A549 (cell line): ENCODE measurements at regions not wholly inside any gene's neighbourhood (a gene's known extent, or its start where the extent isn't known, plus 50 kb on each side); places are given as distances from the start of the nearest gene placed in this dataset.

ENCODE experiments used
- ATAC-seq, 2 experiments: fragments of 200-7000 bp in 1 of 2; fragments of >200 bp in 1 of 2; cut with Nextera tagmentation in 1 of 2; cut with Tn5 transposase in 1 of 2; 3 replicates each; pipeline versions ENCODE4 v1.8.0 to v1.9.1; 2018 to 2020; ENCODE audit warnings: mild to moderate bottlenecking in 1 of 2, moderate library complexity in 1 of 2
- CTCF ChIA-PET: fragments of 300-600 bp; sonication (Branson Sonifier 250); formaldehyde crosslinking; extraction: SDS; loops from one replicate; lab custom pipeline; 2021; ENCODE audit warnings: antibody characterized with exemption, inconsistent platforms; lab: Yijun Ruan, JAX
- POLR2A ChIA-PET: fragments of 350-600 bp; formaldehyde crosslinking; extraction: SDS; loops from one replicate; lab custom pipeline; 2021; ENCODE audit warnings: antibody characterized with exemption, inconsistent platforms; lab: Yijun Ruan, JAX
- DNase-seq, 2 experiments: peaks; one replicate each; pipeline versions ENCODE4 v3.0.0 to v3.0.0-alpha.2; 2011 to 2016; ENCODE audit warnings: low read depth in 1 of 2, low spot score in 1 of 2
- FAIRE-seq: peaks from 2 replicates; lab custom pipeline; 2011; peaks lifted over from hg19 to GRCh38; lab: Jason Lieb, UNC
- H3K27ac ChIP-seq, 2 experiments: fragments of >200 bp; sonication (Bioruptor Twin); formaldehyde crosslinking; 3 replicates each; pipeline ENCODE4 v1.5.1; 2016 to 2017
- H3K4me1 ChIP-seq: fragments of >200 bp; sonication (Bioruptor Twin); formaldehyde crosslinking; 3 replicates; pipeline ENCODE4 v1.6.1; 2016
- H3K4me2 ChIP-seq: fragments of >200 bp; sonication (Bioruptor Twin); formaldehyde crosslinking; 3 replicates; pipeline ENCODE4 v1.6.1; 2016
- H3K4me3 ChIP-seq: fragments of >200 bp; sonication (Bioruptor Twin); formaldehyde crosslinking; 3 replicates; pipeline ENCODE4 v1.5.1; 2016
- H3K9me3 ChIP-seq: fragments of >200 bp; sonication (Bioruptor Twin); formaldehyde crosslinking; 3 replicates; pipeline ENCODE4 v1.6.1; 2016
- BHLHE40 ChIP-seq: IDR thresholded peaks from 2 replicates; pipeline ENCODE4 v1.6.1; 2012; ENCODE audit warnings: low read depth, low read length, inconsistent platforms
- CBX2 ChIP-seq: fragments of 200-600 bp; sonication (generic); IDR thresholded peaks from 2 replicates; pipeline ENCODE4 v1.6.1; 2016; ENCODE audit warnings: low read depth, mild to moderate bottlenecking, borderline replicate concordance
- CBX8 ChIP-seq: fragments of 200-600 bp; sonication (generic); IDR thresholded peaks from 2 replicates; pipeline ENCODE4 v1.6.1; 2016
- CEBPB ChIP-seq, 2 experiments: fragments of >200 bp in 1 of 2; sonication (Bioruptor Twin) in 1 of 2; formaldehyde crosslinking in 1 of 2; IDR thresholded peaks; 2 replicates each; pipeline ENCODE4 v1.6.1; 2012 to 2016
- CHD2 ChIP-seq: fragments of 150-350 bp; IDR thresholded peaks from 2 replicates; pipeline ENCODE4 v1.6.1; 2014; ENCODE audit warnings: low read length; ENCODE audit not compliant: partially characterized antibody
- ESRRA ChIP-seq: fragments of 150-350 bp; IDR thresholded peaks from 2 replicates; pipeline ENCODE4 v1.6.1; 2014; ENCODE audit warnings: mild to moderate bottlenecking, low read length, borderline replicate concordance
- JUN ChIP-seq, 2 experiments: fragments of >200 bp; sonication (Bioruptor Twin); formaldehyde crosslinking; IDR thresholded peaks; 2 replicates in 1 of 2; 3 replicates in 1 of 2; pipeline ENCODE4 v1.6.1; 2016 to 2017
- PHF8 ChIP-seq: fragments of 200-600 bp; sonication (generic); IDR thresholded peaks from 2 replicates; pipeline ENCODE4 v1.6.1; 2016; ENCODE audit warnings: low read depth, mild to moderate bottlenecking, antibody characterized with exemption, moderate library complexity, borderline replicate concordance
- POLR2A ChIP-seq: IDR thresholded peaks from 2 replicates; pipeline ENCODE4 v1.6.1; 2012; ENCODE audit warnings: mild to moderate bottlenecking, low read length
- RAD21 ChIP-seq, 2 experiments: fragments of >200 bp in 1 of 2; sonication (Bioruptor Twin) in 1 of 2; formaldehyde crosslinking in 1 of 2; IDR thresholded peaks in 1 of 2; conservative IDR thresholded peaks in 1 of 2; 2 replicates in 1 of 2; 3 replicates in 1 of 2; pipeline ENCODE4 v1.6.1; 2012 to 2018; ENCODE audit warnings: inconsistent platforms in 1 of 2
- RNF2 ChIP-seq: fragments of 200-600 bp; sonication (generic); IDR thresholded peaks from 2 replicates; pipeline ENCODE4 v1.6.1; 2016; ENCODE audit warnings: low read depth, mild to moderate bottlenecking, antibody characterized with exemption, moderate library complexity, borderline replicate concordance
- SMC3 ChIP-seq: fragments of >200 bp; sonication (Bioruptor Twin); formaldehyde crosslinking; IDR thresholded peaks from 3 replicates; pipeline ENCODE4 v1.6.1; 2018; ENCODE audit warnings: inconsistent platforms
- SREBF2 ChIP-seq: fragments of 450-650 bp; IDR thresholded peaks from 2 replicates; pipeline ENCODE4 v1.6.1; 2014; ENCODE audit warnings: mild to moderate bottlenecking, moderate library complexity
- TP53 ChIP-seq: fragments of 250-450 bp; sonication (Bioruptor Pico); IDR thresholded peaks from 2 replicates; pipeline ENCODE4 v1.5.0; 2021; ENCODE audit warnings: mild to moderate bottlenecking, moderate library complexity
- ZFP36 ChIP-seq: fragments of 450-650 bp; IDR thresholded peaks from 2 replicates; pipeline ENCODE4 v1.6.1; 2014; ENCODE audit warnings: borderline replicate concordance; ENCODE audit not compliant: partially characterized antibody
- WGBS: methylation state at CpG from one replicate; pipeline ENCODE4 v1.1.6; 2017; ENCODE audit errors: missing lambda C conversion rate; 5-methylcytosine and 5-hydroxymethylcytosine counted together
- TF ChIP-seq, protein P1 (sequence below): IDR thresholded peaks from 2 replicates; pipeline ENCODE4 v1.6.1; 2012
- TF ChIP-seq, protein P2 (sequence below): fragments of 250-450 bp; sonication (Bioruptor Pico); IDR thresholded peaks from 2 replicates; pipeline ENCODE4 v1.5.0; 2020; ENCODE audit warnings: low read depth, mild to moderate bottlenecking, moderate library complexity
- TF ChIP-seq, protein P3 (sequence below): fragments of 250-450 bp; sonication (Bioruptor Pico); IDR thresholded peaks from 2 replicates; pipeline ENCODE4 v1.5.0; 2021; ENCODE audit warnings: mild to moderate bottlenecking, moderate library complexity, borderline replicate concordance
- TF ChIP-seq, protein P4 (sequence below): fragments of >200 bp; sonication (Bioruptor Twin); formaldehyde crosslinking; IDR thresholded peaks from 2 replicates; pipeline ENCODE4 v1.6.1; 2016
- TF ChIP-seq, protein P5 (sequence below): fragments of 200-600 bp; sonication (generic); IDR thresholded peaks from 2 replicates; pipeline ENCODE4 v1.6.1; 2016; ENCODE audit warnings: antibody characterized with exemption, mild to moderate bottlenecking, moderate library complexity

DNA sequence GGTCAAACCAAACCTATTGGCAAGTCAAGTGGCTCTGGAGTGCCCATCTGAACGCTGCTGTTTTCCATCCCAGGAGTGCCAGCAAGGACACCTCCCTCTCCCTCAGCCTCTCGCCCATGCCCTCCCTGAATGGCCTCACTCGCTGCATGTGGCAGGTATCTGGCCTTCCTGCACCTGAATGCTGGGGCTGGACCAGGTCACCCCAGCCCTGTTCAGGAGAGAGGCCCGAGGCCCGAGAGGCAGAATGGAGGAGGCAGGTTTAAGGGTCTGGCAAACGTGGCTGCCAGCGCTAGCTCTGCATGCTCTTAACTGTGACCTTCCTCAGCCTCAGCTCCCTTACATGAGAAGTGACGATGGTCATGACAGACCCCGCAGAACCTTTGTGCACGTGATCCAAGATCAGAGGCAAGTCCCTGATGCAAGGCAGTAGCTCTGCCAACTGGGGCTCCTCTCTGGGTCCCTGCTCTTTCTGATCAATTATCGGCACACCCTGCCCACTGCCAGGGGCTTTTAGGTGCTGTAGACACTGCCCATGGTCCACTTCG, 295.7 kb upstream of the ZMIZ1 start:
- WGBS = 82% methylated on average over 12 of the region's 12 CpGs
- peaks cover 17% of the 10 kb centered on the region; the same call in 2 of the 3 replicates for H3K4me1 ChIP-seq
- H3K4me2 ChIP-seq = no peak overlapping the region
- DNase-seq (no peak), FAIRE-seq (no peak), ATAC-seq (no peak)
- H3K4me3 ChIP-seq = no peak overlapping the region
- H3K27ac ChIP-seq = no peak overlapping the region
- TF ChIP-seq, protein P1, sequence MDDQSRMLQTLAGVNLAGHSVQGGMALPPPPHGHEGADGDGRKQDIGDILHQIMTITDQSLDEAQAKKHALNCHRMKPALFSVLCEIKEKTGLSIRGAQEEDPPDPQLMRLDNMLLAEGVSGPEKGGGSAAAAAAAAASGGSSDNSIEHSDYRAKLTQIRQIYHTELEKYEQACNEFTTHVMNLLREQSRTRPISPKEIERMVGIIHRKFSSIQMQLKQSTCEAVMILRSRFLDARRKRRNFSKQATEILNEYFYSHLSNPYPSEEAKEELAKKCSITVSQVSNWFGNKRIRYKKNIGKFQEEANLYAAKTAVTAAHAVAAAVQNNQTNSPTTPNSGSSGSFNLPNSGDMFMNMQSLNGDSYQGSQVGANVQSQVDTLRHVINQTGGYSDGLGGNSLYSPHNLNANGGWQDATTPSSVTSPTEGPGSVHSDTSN = no peak
- TF ChIP-seq, protein P2, sequence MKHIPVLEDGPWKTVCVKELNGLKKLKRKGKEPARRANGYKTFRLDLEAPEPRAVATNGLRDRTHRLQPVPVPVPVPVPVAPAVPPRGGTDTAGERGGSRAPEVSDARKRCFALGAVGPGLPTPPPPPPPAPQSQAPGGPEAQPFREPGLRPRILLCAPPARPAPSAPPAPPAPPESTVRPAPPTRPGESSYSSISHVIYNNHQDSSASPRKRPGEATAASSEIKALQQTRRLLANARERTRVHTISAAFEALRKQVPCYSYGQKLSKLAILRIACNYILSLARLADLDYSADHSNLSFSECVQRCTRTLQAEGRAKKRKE (CRISPR knock-in tag) = no peak
- no peak for TF ChIP-seq SREBF2
- TF ChIP-seq, protein P3, sequence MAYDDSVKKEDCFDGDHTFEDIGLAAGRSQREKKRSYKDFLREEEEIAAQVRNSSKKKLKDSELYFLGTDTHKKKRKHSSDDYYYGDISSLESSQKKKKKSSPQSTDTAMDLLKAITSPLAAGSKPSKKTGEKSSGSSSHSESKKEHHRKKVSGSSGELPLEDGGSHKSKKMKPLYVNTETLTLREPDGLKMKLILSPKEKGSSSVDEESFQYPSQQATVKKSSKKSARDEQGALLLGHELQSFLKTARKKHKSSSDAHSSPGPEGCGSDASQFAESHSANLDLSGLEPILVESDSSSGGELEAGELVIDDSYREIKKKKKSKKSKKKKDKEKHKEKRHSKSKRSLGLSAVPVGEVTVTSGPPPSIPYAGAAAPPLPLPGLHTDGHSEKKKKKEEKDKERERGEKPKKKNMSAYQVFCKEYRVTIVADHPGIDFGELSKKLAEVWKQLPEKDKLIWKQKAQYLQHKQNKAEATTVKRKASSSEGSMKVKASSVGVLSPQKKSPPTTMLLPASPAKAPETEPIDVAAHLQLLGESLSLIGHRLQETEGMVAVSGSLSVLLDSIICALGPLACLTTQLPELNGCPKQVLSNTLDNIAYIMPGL (CRISPR knock-in tag) = no peak
- TF ChIP-seq PHF8 = no peak
- no peak for TF ChIP-seq JUN (IDR thresholded peaks at IDR 0.05)
- TF ChIP-seq, protein P4, sequence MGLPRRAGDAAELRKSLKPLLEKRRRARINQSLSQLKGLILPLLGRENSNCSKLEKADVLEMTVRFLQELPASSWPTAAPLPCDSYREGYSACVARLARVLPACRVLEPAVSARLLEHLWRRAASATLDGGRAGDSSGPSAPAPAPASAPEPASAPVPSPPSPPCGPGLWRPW = no peak
- no peak for TF ChIP-seq SMC3
- TF ChIP-seq CBX2 = no peak
- no peak for TF ChIP-seq TP53 (CRISPR knock-in tag)
- TF ChIP-seq CEBPB (IDR thresholded peaks at IDR 0.05) = no peak
- TF ChIP-seq, protein P5, sequence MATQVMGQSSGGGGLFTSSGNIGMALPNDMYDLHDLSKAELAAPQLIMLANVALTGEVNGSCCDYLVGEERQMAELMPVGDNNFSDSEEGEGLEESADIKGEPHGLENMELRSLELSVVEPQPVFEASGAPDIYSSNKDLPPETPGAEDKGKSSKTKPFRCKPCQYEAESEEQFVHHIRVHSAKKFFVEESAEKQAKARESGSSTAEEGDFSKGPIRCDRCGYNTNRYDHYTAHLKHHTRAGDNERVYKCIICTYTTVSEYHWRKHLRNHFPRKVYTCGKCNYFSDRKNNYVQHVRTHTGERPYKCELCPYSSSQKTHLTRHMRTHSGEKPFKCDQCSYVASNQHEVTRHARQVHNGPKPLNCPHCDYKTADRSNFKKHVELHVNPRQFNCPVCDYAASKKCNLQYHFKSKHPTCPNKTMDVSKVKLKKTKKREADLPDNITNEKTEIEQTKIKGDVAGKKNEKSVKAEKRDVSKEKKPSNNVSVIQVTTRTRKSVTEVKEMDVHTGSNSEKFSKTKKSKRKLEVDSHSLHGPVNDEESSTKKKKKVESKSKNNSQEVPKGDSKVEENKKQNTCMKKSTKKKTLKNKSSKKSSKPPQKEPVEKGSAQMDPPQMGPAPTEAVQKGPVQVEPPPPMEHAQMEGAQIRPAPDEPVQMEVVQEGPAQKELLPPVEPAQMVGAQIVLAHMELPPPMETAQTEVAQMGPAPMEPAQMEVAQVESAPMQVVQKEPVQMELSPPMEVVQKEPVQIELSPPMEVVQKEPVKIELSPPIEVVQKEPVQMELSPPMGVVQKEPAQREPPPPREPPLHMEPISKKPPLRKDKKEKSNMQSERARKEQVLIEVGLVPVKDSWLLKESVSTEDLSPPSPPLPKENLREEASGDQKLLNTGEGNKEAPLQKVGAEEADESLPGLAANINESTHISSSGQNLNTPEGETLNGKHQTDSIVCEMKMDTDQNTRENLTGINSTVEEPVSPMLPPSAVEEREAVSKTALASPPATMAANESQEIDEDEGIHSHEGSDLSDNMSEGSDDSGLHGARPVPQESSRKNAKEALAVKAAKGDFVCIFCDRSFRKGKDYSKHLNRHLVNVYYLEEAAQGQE = no peak
- no peak for TF ChIP-seq RNF2
- TF ChIP-seq CBX8 = no peak
- TF ChIP-seq POLR2A = no peak
- ChIA-PET POLR2A (no interaction called here), CTCF (interaction anchor here (1.0 to 1.7 kb wide), 4 partner anchors 13 to 723 kb away, joined by 3 to 4 read pairs (median 3); no protein-coding TSS in a partner anchor)
- no peaks in the 10 kb centered on the region for H3K9me3 ChIP-seq

DNA sequence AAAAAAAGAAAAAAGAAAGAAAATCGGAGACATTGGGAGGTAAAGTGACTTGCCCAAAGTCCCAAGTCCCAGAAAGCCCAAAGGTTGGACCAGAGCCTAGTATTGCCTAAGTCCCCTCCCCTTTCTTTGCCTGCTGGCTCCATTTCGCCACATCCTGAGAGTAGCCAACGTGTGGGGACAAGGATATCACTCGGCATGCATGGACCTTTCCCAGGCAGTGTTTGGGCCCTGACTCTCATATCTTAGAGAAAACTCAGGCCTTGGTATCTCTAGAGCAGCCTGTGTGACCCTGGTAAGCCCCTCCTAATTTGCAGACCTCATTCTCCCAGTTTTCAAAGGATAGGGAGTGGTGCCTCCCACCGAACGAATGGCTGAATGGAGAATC, 294.2 kb upstream of the ZMIZ1 start:
- POLR2A ChIA-PET = no interaction called here
- ATAC-seq (no peak), FAIRE-seq (no peak), DNase-seq (no peak)
- CTCF ChIA-PET = interaction anchor here (0.8 to 1.6 kb wide), 5 partner anchors 9 to 421 kb away, joined by 3 to 6 read pairs (median 3); no protein-coding TSS in a partner anchor
- TF ChIP-seq RAD21 (conservative IDR thresholded peaks at IDR 0.05 in 1 of 2, IDR thresholded peaks at IDR 0.05 in 1 of 2) (no peak), CHD2 (no peak), ZFP36 (no peak), BHLHE40 (no peak), POLR2A (no peak), ESRRA (no peak)
- TF ChIP-seq, protein P4 = no peak
- peak overlapping the region in 1 of 2 experiments; percentile 56; a peak in 2 of 6 replicates for H3K27ac ChIP-seq
- H3K4me2 ChIP-seq = no peak overlapping the region
- WGBS = 80% methylated on average over 6 of the region's 6 CpGs
- peaks cover 30% of the 10 kb centered on the region for H3K4me1 ChIP-seq
- no peaks in the 10 kb centered on the region for H3K9me3 ChIP-seq
- H3K4me3 ChIP-seq = no peak overlapping the region
